BJ (cell line): ENCODE measurements at regions not wholly inside any gene's neighbourhood (a gene's known extent, or its start where the extent isn't known, plus 50 kb on each side); places are given as distances from the start of the nearest gene placed in this dataset.

Experiments
- CTCF ChIA-PET: fragments of 350-600 bp; formaldehyde crosslinking; extraction: SDS; loops from one replicate; lab custom pipeline; 2021; ENCODE audit warnings: antibody characterized with exemption, inconsistent platforms; lab: Yijun Ruan, JAX
- POLR2A ChIA-PET: fragments of 300-600 bp; sonication (Branson Sonifier 250); formaldehyde crosslinking; extraction: SDS; loops from one replicate; lab custom pipeline; 2021; ENCODE audit warnings: antibody characterized with exemption; lab: Charles Lee
- DNase-seq: peaks from one replicate; pipeline ENCODE4 v3.0.0-alpha.2; 2011; ENCODE audit warnings: low read depth
- H3K27me3 ChIP-seq: 2 replicates; pipeline ENCODE4 v1.6.0; 2011; ENCODE audit warnings: low read length; ENCODE audit not compliant: control insufficient read depth, insufficient read depth
- H3K36me3 ChIP-seq: 2 replicates; pipeline ENCODE4 v1.5.1; 2011; ENCODE audit warnings: low read length; ENCODE audit not compliant: control insufficient read depth, insufficient read depth
- H3K4me3 ChIP-seq: 2 replicates; pipeline ENCODE4 v1.5.1; 2011; ENCODE audit warnings: low read depth, mild to moderate bottlenecking, control low read depth, low read length
- CTCF ChIP-seq: IDR thresholded peaks from 2 replicates; pipeline ENCODE4 v1.5.1; 2011; ENCODE audit warnings: low read depth, mild to moderate bottlenecking, control low read depth, inconsistent platforms, low read length, moderate library complexity; ENCODE audit not compliant: insufficient read depth

GRCh38 chr18:23377669-23378301 is 75.3 kb upstream of the RIOK3 start:
- no peak overlapping the region for H3K4me3 ChIP-seq
- no peak for TF ChIP-seq CTCF
- H3K36me3 ChIP-seq: no peaks in the 10 kb centered on the region
- peak; percentile 69 for DNase-seq
- CTCF ChIA-PET: interaction anchor here (0.6 to 7.7 kb wide), 18 partner anchors 12 to 353 kb away, joined by 3 to 108 read pairs (median 6); partner anchors contain the start of gene CABLES1
- no peaks in the 10 kb centered on the region for H3K27me3 ChIP-seq
- POLR2A ChIA-PET: interaction anchor here (0.6 to 0.7 kb wide), 2 partner anchors 247 to 249 kb away, joined by 3 read pairs; no protein-coding TSS in a partner anchor

- H3K27me3 ChIP-seq: no peaks in the 10 kb centered on the region
- TF ChIP-seq CTCF: no peak
- H3K4me3 ChIP-seq: no peak overlapping the region
- DNase-seq: no peak
- POLR2A ChIA-PET: interaction anchor here (0.8 kb wide), 1 partner anchor 20 kb away, joined by 3 read pairs; no protein-coding TSS in a partner anchor
- H3K36me3 ChIP-seq: no peaks in the 10 kb centered on the region
- CTCF ChIA-PET: interaction anchor here (0.6 to 7.7 kb wide), 22 partner anchors 11 to 354 kb away, joined by 3 to 108 read pairs (median 6); partner anchors contain the start of gene CABLES1
Observed at GRCh38 chr18:23378302-23378686, 74.8 kb upstream of the RIOK3 start.

GRCh38 chr18:23380001-23380550 is 73.0 kb upstream of the RIOK3 start:
- no peak for TF ChIP-seq CTCF
- ChIA-PET CTCF (interaction anchor here (0.7 to 7.7 kb wide), 18 partner anchors 8 to 566 kb away, joined by 3 to 108 read pairs (median 5); partner anchors contain the start of gene CABLES1), POLR2A (no interaction called here)
- no peaks in the 10 kb centered on the region for H3K36me3 ChIP-seq
- no peak for DNase-seq
- no peaks in the 10 kb centered on the region for H3K27me3 ChIP-seq
- no peak overlapping the region for H3K4me3 ChIP-seq

GRCh38 chr18:23380817-23381216 is 72.3 kb upstream of the RIOK3 start:
- POLR2A ChIA-PET: no interaction called here
- TF ChIP-seq CTCF: no peak
- Histone ChIP-seq H3K4me3 (no peak overlapping the region), H3K36me3 (no peaks in the 10 kb centered on the region), H3K27me3 (no peaks in the 10 kb centered on the region)
- no peak for DNase-seq
- CTCF ChIA-PET: interaction anchor here (0.9 to 7.7 kb wide), 7 partner anchors 15 to 567 kb away, joined by 3 to 108 read pairs (median 6); partner anchors contain the start of gene CABLES1

GRCh38 chr18:23383494-23383893 is 69.6 kb upstream of the RIOK3 start:
- ChIA-PET CTCF (interaction anchor here (0.6 to 7.7 kb wide), 3 partner anchors 253 to 349 kb away, joined by 3 to 108 read pairs (median 5); partner anchors contain the start of gene CABLES1), POLR2A (no interaction called here)
- H3K36me3 ChIP-seq: no peaks in the 10 kb centered on the region
- no peaks in the 10 kb centered on the region for H3K27me3 ChIP-seq
- DNase-seq: no peak
- H3K4me3 ChIP-seq: no peak overlapping the region
- TF ChIP-seq CTCF: no peak
